Suprapubic skin (tissue), 4 donors: ENCODE measurements at regions not wholly inside any gene's neighbourhood (a gene's known extent, or its start where the extent isn't known, plus 50 kb on each side); places are given as distances from the start of the nearest gene placed in this dataset.

Source experiments
- EP300 ChIP-seq: sonication (generic); formaldehyde crosslinking; IDR thresholded peaks from one replicate; pipeline ENCODE4 v1.6.1; 2017; ENCODE audit warnings: antibody characterized with exemption
- POLR2A ChIP-seq, 2 donors: fragments of 450-650 bp; IDR thresholded peaks; one replicate each; pipeline ENCODE4 v1.6.1; 2017; ENCODE audit warnings: antibody characterized with exemption in 2 of 2, mild to moderate bottlenecking in 2 of 2, moderate library complexity in 2 of 2
- POLR2AphosphoS5 ChIP-seq, 3 donors: sonication (generic); formaldehyde crosslinking; IDR thresholded peaks; one replicate each; pipeline ENCODE4 v1.6.1; 2017; ENCODE audit warnings: antibody characterized with exemption in 3 of 3
- TF ChIP-seq, protein P1 (sequence below), 2 donors: fragments of 200-600 bp in 1 of 2; fragments of 450-650 bp in 1 of 2; sonication (generic) in 1 of 2; IDR thresholded peaks; one replicate each; pipeline ENCODE4 v1.5.1; 2016 to 2019; ENCODE audit warnings: antibody characterized with exemption in 2 of 2, mild to moderate bottlenecking in 1 of 2, moderate library complexity in 1 of 2

DNA sequence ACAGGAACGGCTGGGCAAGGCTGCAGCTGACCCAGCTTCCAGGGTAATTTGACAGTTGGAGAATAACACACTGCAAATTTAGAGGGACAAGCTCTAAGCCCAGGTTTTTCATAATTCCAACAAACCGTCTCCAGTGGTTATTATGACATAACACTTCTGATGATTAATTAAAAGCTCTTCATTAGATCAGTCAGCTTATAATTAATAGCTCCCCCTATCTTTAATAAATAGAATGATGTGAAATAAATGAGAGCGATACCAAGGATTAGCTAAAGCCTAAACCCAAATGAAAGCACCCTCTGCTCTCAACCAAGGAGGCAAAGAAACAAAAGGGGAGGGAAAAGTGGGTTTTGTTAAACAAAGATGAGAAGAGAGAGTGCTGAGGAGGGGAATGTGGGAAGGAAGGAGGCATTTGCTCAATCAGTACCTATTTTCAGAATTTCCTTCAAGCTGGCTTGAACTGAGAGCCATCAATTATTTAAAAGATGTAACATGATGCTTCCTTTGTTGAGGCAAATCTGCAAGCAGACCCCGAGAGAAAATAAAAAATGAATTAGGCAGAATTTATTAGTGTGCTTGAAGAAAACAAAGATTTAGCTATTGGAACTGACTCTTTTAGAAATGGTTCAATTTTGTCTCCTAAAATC lies 221.8 kb upstream of the ESRRG start:
- TF ChIP-seq POLR2AphosphoS5 (IDR thresholded peaks at IDR 0.05) (no peak), EP300 (no peak), POLR2A (IDR thresholded peaks at IDR 0.05) (no peak)
- TF ChIP-seq, protein P1, sequence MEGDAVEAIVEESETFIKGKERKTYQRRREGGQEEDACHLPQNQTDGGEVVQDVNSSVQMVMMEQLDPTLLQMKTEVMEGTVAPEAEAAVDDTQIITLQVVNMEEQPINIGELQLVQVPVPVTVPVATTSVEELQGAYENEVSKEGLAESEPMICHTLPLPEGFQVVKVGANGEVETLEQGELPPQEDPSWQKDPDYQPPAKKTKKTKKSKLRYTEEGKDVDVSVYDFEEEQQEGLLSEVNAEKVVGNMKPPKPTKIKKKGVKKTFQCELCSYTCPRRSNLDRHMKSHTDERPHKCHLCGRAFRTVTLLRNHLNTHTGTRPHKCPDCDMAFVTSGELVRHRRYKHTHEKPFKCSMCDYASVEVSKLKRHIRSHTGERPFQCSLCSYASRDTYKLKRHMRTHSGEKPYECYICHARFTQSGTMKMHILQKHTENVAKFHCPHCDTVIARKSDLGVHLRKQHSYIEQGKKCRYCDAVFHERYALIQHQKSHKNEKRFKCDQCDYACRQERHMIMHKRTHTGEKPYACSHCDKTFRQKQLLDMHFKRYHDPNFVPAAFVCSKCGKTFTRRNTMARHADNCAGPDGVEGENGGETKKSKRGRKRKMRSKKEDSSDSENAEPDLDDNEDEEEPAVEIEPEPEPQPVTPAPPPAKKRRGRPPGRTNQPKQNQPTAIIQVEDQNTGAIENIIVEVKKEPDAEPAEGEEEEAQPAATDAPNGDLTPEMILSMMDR (IDR thresholded peaks at IDR 0.05) = no peak
